HCT116 (cell line): ENCODE measurements at regions not wholly inside any gene's neighbourhood (a gene's known extent, or its start where the extent isn't known, plus 50 kb on each side); places are given as distances from the start of the nearest gene placed in this dataset.

Experiments
- ATAC-seq: fragments of 200-7000 bp; cut with Tn5 transposase; 2 replicates; pipeline ENCODE4 v1.9.1; 2020; ENCODE audit warnings: mild to moderate bottlenecking, moderate library complexity
- BruUV-seq: library from RNA; stranded (reverse); fragments of 400-500 nt; replicated peaks from 2 replicates; lab custom pipeline; 2021; lab: Mats Ljungman, UMichigan
- CTCF ChIA-PET: fragments of 300-600 bp; sonication (Branson Sonifier 250); formaldehyde crosslinking; loops from one replicate; lab custom pipeline; 2021; ENCODE audit warnings: antibody characterized with exemption; lab: Charles Lee
- POLR2A ChIA-PET: fragments of 300-600, 350-600 bp; sonication (Branson Sonifier 250); formaldehyde crosslinking; loops from one replicate; lab custom pipeline; 2021; ENCODE audit warnings: antibody characterized with exemption; lab: Charles Lee
- RAD21 ChIA-PET, 2 experiments: fragments of 300-600 bp; sonication (Branson Sonifier 250); formaldehyde crosslinking; loops; one replicate each; lab custom pipeline; 2023; ENCODE audit warnings: low total read pairs in 2 of 2; ENCODE audit not compliant: uncharacterized antibody in 2 of 2, unreplicated experiment in 2 of 2, low non-redundant PET in 1 of 2; lab: Charles Lee
- DNase-seq: peaks from one replicate; pipeline ENCODE4 v3.0.0-alpha.2; 2010; ENCODE audit warnings: low read depth, low spot score
- H2AFZ ChIP-seq: fragments of 200-600 bp; shearing (Covaris generic), sonication (generic); 2 replicates; pipeline ENCODE4 v1.6.1; 2017; ENCODE audit warnings: low read depth, mixed run types, mixed read lengths, antibody characterized with exemption, low read length; ENCODE audit not compliant: poor library complexity, severe bottlenecking
- H3K27ac ChIP-seq: 2 replicates; pipeline ENCODE4 v1.5.1; 2012; ENCODE audit warnings: low read depth, low read length
- H3K27me3 ChIP-seq: fragments of 200-600 bp; sonication (generic); 2 replicates; pipeline ENCODE4 v1.6.1; 2016; ENCODE audit warnings: mixed run types, low read length, mixed read lengths; ENCODE audit not compliant: insufficient read depth
- H3K36me3 ChIP-seq, 2 experiments: fragments of 200-500 bp in 1 of 2; fragments of 200-600 bp in 1 of 2; sonication (Bioruptor generic) in 1 of 2; sonication (generic) in 1 of 2; 2 replicates each; pipeline versions ENCODE4 v1.5.1 to v1.6.1; 2014 to 2016; ENCODE audit warnings: low read length in 2 of 2, inconsistent platforms in 1 of 2, mixed read lengths in 1 of 2, mixed run types in 1 of 2; ENCODE audit not compliant: insufficient read depth in 2 of 2, control insufficient read depth in 1 of 2
- H3K4me1 ChIP-seq, 2 experiments: fragments of 200-600 bp in 1 of 2; sonication (generic) in 1 of 2; 2 replicates each; pipeline versions ENCODE4 v1.5.1 to v1.6.1; 2012 to 2017; ENCODE audit warnings: low read length in 2 of 2, inconsistent platforms in 1 of 2, mild to moderate bottlenecking in 1 of 2, mixed read lengths in 1 of 2, mixed run types in 1 of 2, moderate library complexity in 1 of 2; ENCODE audit not compliant: insufficient read depth in 2 of 2, control insufficient read depth in 1 of 2
- H3K4me2 ChIP-seq: fragments of 200-600 bp; sonication (generic); 2 replicates; pipeline ENCODE4 v1.6.1; 2017; ENCODE audit warnings: mixed run types, low read length, mixed read lengths
- H3K4me3 ChIP-seq, 2 experiments: fragments of 200-600 bp in 1 of 2; sonication (generic) in 1 of 2; replicated peaks in 1 of 2; 2 replicates each; pipeline ENCODE4 v1.5.1; 2011 to 2016; ENCODE audit warnings: low read length in 2 of 2, control low read depth in 1 of 2, low read depth in 1 of 2, mild to moderate bottlenecking in 1 of 2, mixed read lengths in 1 of 2, mixed run types in 1 of 2
- H3K79me2 ChIP-seq: fragments of 200-600 bp; sonication (generic); 2 replicates; pipeline ENCODE4 v1.6.1; 2017; ENCODE audit warnings: mild to moderate bottlenecking, mixed run types, low read length, moderate library complexity, mixed read lengths; ENCODE audit not compliant: insufficient read depth
- H3K9ac ChIP-seq: fragments of 200-600 bp; sonication (generic); 2 replicates; pipeline ENCODE4 v1.6.1; 2016; ENCODE audit warnings: low read length, mixed read lengths
- H3K9me2 ChIP-seq: fragments of 200-600 bp; sonication (generic), shearing (Covaris generic); 2 replicates; pipeline ENCODE4 v1.6.1; 2017; ENCODE audit warnings: mixed run types, mild to moderate bottlenecking, moderate library complexity; ENCODE audit not compliant: insufficient read depth
- H3K9me3 ChIP-seq, 2 experiments: fragments of 200-500 bp in 1 of 2; fragments of 200-600 bp in 1 of 2; sonication (Bioruptor generic) in 1 of 2; sonication (generic) in 1 of 2; 2 replicates each; pipeline ENCODE4 v1.6.1; 2014 to 2017; ENCODE audit warnings: low read length in 2 of 2, mixed read lengths in 2 of 2, inconsistent platforms in 1 of 2, low read depth in 1 of 2, mild to moderate bottlenecking in 1 of 2, mixed run types in 1 of 2, moderate library complexity in 1 of 2; ENCODE audit not compliant: control insufficient read depth in 1 of 2, insufficient read depth in 1 of 2
- H4K20me1 ChIP-seq: fragments of 200-600 bp; sonication (generic), shearing (Covaris generic); 2 replicates; pipeline ENCODE4 v1.6.1; 2017; ENCODE audit warnings: mixed run types, mild to moderate bottlenecking, moderate library complexity; ENCODE audit not compliant: insufficient read depth
- CEBPB ChIP-seq: IDR thresholded peaks from 2 replicates; pipeline ENCODE4 v1.6.1; 2012; ENCODE audit warnings: low read depth
- EGR1 ChIP-seq: IDR thresholded peaks from 2 replicates; pipeline ENCODE4 v1.6.1; 2012; ENCODE audit warnings: low read depth
- EZH2 ChIP-seq: fragments of 200-600 bp; sonication (generic); IDR thresholded peaks from 2 replicates; pipeline ENCODE4 v1.6.1; 2017; ENCODE audit warnings: antibody characterized with exemption, mixed run types
- JUND ChIP-seq: IDR thresholded peaks from 2 replicates; pipeline ENCODE4 v1.6.1; 2012
- MAX ChIP-seq: IDR thresholded peaks from 2 replicates; pipeline ENCODE4 v1.6.1; 2012
- POLR2AphosphoS5 ChIP-seq: IDR thresholded peaks from 2 replicates; pipeline ENCODE4 v1.6.1; 2011; ENCODE audit warnings: mild to moderate bottlenecking, low read depth, low read length, moderate library complexity
- RAD21 ChIP-seq: IDR thresholded peaks from 2 replicates; pipeline ENCODE4 v1.6.1; 2012; ENCODE audit warnings: low read depth, mild to moderate bottlenecking
- SIN3A ChIP-seq: IDR thresholded peaks from 2 replicates; pipeline ENCODE4 v1.6.1; 2012; ENCODE audit warnings: low read depth
- TCF7L2 ChIP-seq: IDR thresholded peaks from 2 replicates; pipeline ENCODE4 v1.7.0; 2011; ENCODE audit warnings: borderline replicate concordance, inconsistent platforms; ENCODE audit not compliant: insufficient read depth, insufficient read length; ENCODE audit errors: extremely low read depth
- YY1 ChIP-seq: IDR thresholded peaks from 2 replicates; pipeline ENCODE4 v1.6.1; 2011; ENCODE audit warnings: low read length, low read depth, moderate library complexity, mild to moderate bottlenecking; ENCODE audit not compliant: insufficient replicate concordance; ENCODE audit errors: extremely low read depth
- ZFX ChIP-seq: fragments of 450-650 bp; IDR thresholded peaks from 2 replicates; pipeline ENCODE4 v1.6.1; 2017
- ZNF274 ChIP-seq: fragments of 200-500 bp; sonication (Bioruptor generic); IDR thresholded peaks from 2 replicates; pipeline ENCODE4 v1.6.1; 2014; ENCODE audit warnings: mild to moderate bottlenecking, low read depth, low read length, inconsistent platforms
- intact Hi-C: fragments of 100-400 bp; cut with micrococcal nuclease; formaldehyde crosslinking; loops from 2 replicates; pipeline ENCODE4 v1.10.0; 2022

GRCh38 chr11:71078482-71078881, 173.9 kb downstream of the SHANK2 start:
- Histone ChIP-seq H3K9me2 (no peaks in the 10 kb centered on the region), H3K27ac (no peak overlapping the region), H3K4me1 (peaks cover 0 to 7% of the 10 kb centered on the region in 2 experiments; a peak in 1 of 4 replicates), H4K20me1 (no peaks in the 10 kb centered on the region), H3K9me3 (no peaks in the 10 kb centered on the region), H3K27me3 (no peaks in the 10 kb centered on the region), H3K9ac (no peak overlapping the region), H3K4me2 (no peak overlapping the region), H3K36me3 (no peaks in the 10 kb centered on the region), H2AFZ (no peak overlapping the region), H3K79me2 (no peaks in the 10 kb centered on the region), H3K4me3 (no peak overlapping the region)
- peak; percentile 18 for DNase-seq
- intact Hi-C loops, result no loop called here
- POLR2A ChIA-PET, result no interaction called here
- CTCF ChIA-PET, result interaction anchor here (2.7 kb wide), 1 partner anchor 8 kb away, joined by 7 read pairs; no protein-coding TSS in a partner anchor
- ATAC-seq, result no peak
- BruUV-seq, result no TSS peak
- RAD21 ChIA-PET, result no interaction called here
- TF ChIP-seq MAX, result no peak
- TF ChIP-seq SIN3A, result no peak
- no peak for TF ChIP-seq ZFX
- no peak for TF ChIP-seq TCF7L2
- no peak for TF ChIP-seq YY1
- no peak for TF ChIP-seq EZH2
- TF ChIP-seq EGR1, result no peak
- TF ChIP-seq POLR2AphosphoS5, result no peak
- TF ChIP-seq JUND, result no peak

DNA sequence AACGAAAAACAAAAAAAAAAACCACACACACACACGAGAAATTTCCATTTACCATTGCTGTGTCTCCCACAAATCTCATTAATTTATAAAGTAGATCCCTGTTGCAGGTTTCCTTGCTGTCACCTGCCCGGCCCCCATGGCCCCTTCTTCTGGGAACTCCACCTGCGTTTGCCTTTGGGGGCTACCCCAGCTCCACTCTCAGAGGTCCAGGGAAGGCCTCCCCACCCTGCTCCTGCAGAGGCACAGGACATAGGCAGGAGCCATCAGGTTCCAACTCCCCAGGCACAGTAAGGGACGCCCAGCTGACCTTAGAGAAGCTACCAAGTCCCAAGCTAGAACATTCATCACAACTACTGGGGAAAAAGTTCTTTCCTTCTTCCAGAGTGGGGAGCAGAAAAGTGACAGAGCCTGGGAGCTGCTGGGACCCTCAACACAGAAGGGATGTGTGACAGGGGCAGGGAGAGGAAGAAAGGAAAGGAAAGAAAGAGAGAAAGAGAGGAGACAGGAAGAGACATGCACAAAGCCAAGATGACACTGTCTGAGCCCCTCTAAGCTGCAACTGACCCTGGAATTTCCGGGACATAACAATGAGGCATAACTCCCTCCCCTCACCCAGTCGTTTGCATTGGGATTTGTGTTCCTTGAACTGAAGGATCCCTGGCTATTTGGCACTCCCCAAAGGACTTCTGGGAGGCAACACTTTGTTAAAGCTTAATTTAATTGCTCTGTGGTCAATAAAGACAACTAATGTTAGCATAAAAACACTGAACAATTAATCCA, 175.7 kb downstream of the SHANK2 start:
- Histone ChIP-seq H4K20me1 (no peaks in the 10 kb centered on the region), H3K36me3 (no peaks in the 10 kb centered on the region), H3K79me2 (no peaks in the 10 kb centered on the region), H3K4me2 (no peak overlapping the region), H3K27ac (no peak overlapping the region), H3K27me3 (no peaks in the 10 kb centered on the region), H2AFZ (no peak overlapping the region), H3K9me2 (no peaks in the 10 kb centered on the region), H3K9me3 (no peaks in the 10 kb centered on the region), H3K4me1 (peaks cover 0 to 7% of the 10 kb centered on the region in 2 experiments; a peak in 1 of 4 replicates), H3K9ac (no peak overlapping the region), H3K4me3 (no peak overlapping the region)
- no peak for TF ChIP-seq CEBPB
- TF ChIP-seq ZNF274, result no peak
- TF ChIP-seq RAD21, result no peak
- RAD21 ChIA-PET, result interaction anchor here in 1 of 2 experiments (0.7 to 1.0 kb wide), 2 partner anchors 262 to 326 kb away, joined by 3 read pairs; no protein-coding TSS in a partner anchor
- DNase-seq (no peak), ATAC-seq (no peak)
- CTCF ChIA-PET, result interaction anchor here (1.2 to 2.7 kb wide), 2 partner anchors 10 to 609 kb away, joined by 3 to 7 read pairs; no protein-coding TSS in a partner anchor
- POLR2A ChIA-PET, result no interaction called here
- intact Hi-C loops, result no loop called here
- no TSS peak for BruUV-seq
